GM19328 (cell line): ENCODE measurements at regions not wholly inside any gene's neighbourhood (a gene's known extent, or its start where the extent isn't known, plus 50 kb on each side); places are given as distances from the start of the nearest gene placed in this dataset.

Experiments used
- ATAC-seq: cut with Tn5 transposase; IDR thresholded peaks from one replicate; pipeline ENCODE4 v1.9.1; 2021; ENCODE audit warnings: mild to moderate bottlenecking, moderate library complexity; ENCODE audit not compliant: unreplicated experiment

DNA sequence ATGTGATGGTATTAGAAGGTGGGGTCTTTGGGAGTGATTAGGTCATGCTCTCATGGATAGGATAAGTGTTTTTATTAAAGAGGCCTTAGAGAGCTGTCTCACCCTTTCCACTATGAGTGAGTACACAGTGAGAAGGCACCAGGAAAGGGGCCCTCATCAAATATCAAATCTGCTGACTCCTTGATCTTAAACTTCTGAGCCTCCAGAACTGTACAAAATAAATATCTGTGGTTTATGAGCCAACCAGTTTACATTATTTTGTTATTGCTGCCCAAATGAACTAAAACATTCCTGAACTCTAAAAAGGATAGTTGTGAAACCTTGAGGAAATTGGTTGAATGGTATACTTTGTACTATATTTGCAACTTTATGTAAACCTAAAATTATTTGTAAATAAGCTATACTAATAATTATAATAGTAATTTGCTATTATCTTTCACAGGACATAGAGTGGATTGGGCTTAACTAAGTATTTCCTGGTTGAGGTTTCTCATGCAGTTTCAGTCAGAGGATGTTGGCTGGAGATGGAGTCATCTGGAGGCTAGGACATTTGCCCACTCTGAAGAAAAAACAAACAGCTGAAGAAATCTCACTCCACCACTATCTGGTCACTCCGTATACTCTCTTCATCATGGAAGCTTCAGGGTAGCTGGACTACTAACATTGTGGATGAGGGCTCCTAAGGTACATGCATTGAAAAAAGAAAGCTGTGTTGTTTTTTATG is 1068.6 kb upstream of the CADM2 start:
- ATAC-seq, result no peak

DNA sequence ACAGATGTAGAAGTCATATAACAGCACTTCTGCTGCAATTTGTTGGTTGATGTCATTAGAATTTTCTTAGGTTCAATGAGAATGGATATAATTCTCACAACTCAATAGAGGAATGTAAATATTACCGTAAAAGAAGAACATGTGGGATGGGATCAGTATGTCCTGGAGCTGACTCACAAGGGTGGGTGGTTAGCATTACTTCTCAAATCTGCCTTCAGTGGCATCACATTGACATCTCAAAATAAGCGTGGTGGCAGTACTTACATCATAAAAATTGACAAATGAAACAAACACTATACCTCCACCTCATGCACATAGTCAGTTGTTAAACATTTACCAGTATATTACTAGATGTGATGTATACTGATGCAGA is 1068.0 kb upstream of the CADM2 start:
- no peak for ATAC-seq

DNA sequence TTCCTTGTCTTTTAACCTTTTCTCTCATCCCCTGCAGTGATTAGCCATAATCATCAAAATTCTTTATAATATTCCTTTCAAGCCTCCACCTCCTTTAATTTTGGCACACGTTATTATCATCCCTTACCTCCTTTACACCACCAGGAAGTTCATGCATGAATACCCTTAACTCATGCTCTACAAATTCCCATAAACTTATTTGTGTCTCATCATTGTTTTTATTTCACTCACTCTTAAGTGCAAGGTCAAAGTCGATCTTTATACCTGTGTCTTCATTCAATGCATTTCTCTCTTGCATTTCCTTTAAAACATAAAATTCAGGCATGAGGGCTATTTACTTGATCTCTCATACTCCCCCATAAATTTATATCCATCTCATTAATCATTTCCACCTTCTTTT is 1064.6 kb upstream of the CADM2 start:
- no peak for ATAC-seq

DNA sequence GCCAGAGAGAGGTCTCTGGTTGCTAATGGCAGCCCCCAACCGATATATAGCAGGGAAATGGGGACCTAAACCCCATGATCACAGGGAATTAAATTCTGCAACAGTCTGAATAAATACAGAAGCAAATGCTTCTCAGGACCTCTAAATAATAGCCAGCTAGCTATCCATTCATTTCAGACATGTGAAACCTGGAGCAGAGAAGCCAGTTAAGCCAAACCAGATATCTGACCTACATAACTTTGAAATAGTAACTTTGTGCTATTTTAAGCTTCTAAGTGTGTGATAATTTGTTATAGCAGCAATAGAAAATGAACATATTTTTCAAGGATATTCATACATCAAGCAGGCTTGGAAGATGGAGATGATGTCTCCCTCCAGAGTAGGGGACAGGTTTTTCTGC is 1062.9 kb upstream of the CADM2 start:
- ATAC-seq, result no peak

DNA sequence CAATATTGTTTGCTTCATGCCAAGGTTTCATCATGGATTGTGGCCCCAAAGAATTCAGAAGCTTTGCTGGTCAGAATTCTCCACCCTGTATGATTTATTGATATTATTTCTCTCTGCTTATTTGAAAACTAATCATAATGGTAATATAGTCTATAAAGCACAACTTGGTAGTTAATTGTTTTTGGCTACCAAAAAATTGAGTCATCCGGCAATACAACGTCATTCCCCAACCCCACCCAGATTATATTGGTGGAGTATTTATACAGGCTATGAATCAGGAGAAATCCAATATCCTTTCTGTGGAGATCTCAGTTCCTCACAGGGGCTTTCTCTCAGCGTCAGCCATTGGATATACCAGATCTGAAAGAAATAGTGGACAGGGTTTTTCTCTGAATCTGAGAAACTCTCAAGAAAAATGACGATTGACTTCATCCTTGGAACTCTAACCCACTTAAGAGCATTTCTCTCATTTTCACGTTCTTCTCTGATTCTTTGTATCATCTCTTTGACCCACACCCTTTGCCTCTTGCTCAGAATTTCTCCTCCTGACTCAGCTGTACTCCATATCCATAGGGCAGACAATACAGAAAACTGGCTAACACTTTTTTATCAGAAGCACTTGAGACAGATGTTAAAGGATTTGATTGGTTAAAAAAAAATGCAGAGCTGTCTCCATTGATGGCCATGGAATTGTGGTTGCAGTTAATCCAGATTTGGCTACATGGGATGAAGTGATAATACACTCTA is 1055.8 kb upstream of the CADM2 start:
- ATAC-seq, result no peak

DNA sequence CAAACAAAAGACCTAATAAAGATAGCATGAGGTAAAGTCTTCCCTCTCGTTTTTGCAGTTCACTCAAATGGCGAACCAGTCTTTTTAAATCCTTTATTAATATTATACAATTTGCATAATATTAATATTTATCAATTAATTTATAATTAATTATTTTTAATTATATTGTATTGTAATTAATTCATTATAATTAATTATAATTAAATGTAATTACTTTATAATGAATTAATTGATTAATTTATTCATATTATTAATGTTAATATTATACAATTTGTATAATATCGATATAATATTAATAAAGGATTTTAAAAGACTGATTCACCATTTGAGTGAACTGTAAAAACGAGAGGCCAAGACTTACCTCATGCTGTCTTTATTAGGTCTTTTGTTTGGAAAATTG is 1045.4 kb upstream of the CADM2 start:
- ATAC-seq, result no peak

DNA sequence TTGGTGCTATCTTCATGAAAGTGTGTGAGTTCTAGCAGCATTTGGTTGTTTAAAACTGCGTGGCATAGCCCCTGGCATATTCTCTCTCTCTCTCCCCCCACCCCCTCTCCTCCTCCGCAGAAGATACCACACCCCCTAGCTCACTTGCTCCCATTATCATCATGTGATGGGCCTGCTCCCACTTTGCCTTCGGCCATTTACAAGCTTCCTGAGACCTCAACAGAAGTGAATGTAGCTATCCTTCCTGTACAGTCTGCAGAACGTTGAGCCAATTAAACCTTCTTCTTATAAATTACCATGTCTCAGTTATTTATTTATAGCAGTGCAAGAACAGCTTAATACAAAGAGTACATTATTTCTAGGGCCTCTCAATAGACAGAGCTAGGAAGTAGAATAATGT is 1032.5 kb upstream of the CADM2 start:
- ATAC-seq, result no peak

DNA sequence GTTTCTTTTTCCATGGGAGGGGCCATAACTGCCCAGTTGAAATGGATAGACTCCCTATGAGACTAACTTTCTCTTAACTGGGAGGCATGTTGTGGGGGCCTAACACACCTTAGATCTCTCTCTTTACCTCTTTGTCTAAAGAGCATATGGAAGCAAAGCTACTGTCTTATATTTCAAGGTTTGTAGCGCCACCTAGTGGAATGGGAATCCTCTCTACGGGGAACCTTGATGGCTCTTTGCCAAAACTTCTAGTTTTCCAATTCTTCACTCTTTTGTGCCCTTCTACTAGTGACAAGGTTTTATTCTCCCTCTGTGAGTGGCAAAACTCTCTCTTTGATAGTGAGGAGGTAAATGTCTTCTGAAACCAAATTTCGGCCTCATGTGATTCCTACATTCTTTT is 1030.4 kb upstream of the CADM2 start:
- ATAC-seq, result no peak

DNA sequence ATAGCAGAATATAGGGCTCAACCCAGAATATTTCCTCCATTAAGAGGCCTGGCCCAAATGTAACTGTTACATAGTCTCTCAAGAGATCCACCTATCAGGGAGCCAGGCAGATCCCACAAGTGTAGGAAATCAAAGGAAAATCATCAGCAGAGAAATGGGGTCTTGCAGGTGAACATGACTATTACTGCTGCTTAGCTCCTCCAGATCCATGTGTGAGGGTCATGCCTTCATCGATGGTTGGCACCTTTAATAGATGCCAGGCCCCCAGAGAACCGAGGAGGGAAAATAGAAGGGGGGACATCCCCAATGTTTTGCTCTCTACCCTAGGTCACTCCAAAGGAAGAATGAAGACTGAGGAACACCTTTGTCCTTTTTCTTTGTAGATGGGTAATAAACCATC is 1029.9 kb upstream of the CADM2 start:
- ATAC-seq, result no peak

DNA sequence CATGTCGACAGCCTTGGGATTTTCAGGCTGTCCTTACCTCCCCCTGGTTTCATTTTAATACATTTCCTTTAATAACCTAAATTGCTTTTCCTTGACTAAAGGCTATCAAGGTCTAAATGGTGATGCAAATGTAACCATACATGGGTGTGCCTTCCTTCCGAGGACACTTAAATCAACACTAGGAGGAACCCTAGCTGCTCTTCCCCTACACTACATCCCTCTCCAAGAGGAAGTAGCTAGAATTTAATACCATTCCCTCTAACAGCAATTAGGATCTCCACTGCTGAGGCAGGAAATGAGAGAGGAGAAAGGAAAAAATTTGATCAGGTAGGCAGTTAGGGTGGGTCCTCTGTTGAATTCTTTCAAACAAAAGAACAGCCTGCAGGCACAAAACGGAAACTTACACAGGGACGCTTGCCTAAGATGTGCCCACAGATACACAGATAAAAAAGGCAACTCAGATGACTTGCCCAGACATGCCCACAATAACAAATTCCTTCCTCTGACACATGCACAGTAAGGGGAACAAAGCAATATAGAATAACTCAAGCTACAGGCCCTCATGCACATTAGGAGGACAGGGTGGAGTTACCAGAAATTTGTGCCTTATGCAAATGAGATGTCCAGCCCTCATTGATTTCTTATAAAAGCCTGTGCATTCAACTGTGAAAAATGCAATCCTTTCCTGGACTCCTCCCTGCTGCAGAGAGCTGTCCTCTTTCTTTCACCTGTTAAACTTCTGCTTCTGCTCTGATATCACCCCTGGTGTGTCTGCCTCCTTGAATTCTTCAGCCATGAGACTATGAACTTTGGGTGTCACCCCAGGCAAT is 1024.4 kb upstream of the CADM2 start:
- no peak for ATAC-seq

DNA sequence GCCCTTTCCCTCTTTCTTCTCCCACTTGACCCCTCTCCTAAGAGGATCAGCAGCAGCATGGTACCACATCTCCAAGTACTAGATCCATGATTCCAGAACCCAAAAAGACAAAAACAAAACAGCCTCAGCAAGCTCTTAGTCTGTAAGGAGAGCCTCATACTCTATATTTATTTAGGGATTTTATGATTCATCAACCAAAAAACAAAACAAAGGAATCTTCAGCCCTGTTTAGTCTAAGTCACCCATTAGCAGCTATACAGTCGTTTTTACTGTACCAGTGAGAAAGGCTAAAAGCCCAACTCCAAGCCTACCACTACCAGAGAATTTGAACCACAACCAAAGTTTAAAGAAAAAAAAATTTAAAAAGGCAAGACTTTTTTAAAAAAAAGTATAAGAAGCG is 1020.3 kb upstream of the CADM2 start:
- no peak for ATAC-seq

DNA sequence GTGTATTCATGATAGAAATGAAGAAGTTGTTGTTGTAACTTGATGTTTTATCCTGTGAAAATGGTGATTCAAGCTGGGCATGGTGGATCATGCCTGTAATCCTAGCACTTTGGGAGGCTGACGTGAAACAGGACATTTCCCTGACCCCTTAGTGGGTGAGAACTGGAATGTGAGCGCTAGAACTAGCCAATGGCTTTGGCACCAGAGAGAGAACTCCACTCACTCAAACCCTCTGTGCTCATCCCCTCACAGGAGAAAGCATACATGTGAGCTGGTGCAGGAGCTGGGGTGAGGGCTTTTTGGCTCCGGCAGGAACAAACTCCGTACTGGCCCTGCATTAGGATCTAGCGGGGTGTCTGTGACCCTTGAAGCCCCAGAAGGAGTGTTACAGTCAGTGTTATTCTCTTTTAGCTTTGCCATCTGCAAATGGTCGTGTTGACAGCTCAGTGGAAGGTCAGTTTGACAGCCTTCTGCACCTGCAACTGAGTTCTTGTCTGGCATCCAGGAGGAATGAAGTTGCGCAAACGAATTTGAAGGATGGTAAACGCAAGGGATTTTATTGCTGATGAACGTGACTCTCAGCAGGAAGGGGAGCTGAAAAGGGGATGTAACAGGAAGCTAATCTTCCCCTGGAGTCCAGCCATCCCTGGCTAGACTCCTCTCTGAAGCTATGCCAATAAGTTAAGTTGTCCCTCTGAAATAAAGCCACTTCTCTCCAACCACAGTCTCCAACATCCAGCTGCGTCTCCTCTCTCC is 1016.6 kb upstream of the CADM2 start:
- no peak for ATAC-seq

DNA sequence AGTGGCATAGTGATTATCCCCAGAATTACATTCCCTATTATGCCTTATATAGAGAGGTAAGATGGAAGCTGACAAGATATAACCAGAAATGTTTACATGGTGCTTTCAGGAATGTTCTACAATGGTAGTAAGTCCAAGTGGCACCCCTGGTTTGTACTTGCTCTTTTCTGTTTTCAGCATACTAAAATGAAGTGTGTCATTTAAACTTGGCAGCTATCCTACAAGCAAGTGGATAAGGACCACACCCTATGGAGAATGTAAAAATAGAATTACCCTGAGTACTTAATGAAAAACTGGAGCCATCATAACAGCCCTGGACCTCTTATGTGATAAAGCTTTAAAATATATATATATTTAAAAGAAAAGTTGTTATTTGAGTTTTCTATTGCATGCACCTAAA is 1012.7 kb upstream of the CADM2 start:
- no peak for ATAC-seq

DNA sequence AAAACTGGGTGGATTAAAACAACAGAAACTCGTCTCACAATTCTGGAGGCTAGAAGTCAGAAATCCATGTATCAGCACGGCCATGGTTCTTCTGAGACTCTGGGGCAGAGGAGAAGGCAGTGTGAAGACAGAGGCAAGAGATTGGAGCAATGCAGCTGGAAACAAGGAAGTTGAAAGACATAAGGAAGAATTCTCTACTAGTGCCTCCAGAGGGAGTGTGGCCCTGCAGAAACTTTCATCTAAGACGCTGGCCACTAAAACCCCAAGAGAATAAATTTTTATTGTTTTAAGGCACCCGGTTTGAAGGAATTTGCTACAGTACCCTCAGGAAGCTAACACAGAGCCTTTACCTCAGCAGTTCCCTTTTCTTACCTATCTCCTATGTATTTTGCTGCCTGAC is 1012.2 kb upstream of the CADM2 start:
- ATAC-seq, result no peak

DNA sequence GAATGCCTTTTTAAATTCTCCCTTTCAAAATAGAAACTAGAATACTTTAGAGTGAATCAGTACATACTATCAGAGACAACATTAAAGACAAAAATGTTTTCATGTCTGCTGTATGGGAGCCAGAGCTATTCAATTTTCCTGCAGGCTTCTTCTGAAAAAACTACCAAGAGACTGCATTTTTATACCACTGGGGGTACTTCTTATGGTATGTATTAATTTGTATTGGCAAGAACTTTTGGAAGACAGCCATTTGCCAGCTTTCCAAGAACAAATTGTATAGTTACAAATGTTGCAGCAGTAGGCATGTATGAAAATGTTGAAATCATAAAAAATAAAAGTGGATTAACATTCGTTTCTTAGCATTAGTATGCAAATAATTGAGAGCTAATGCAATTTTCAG is 1010.0 kb upstream of the CADM2 start:
- no peak for ATAC-seq

DNA sequence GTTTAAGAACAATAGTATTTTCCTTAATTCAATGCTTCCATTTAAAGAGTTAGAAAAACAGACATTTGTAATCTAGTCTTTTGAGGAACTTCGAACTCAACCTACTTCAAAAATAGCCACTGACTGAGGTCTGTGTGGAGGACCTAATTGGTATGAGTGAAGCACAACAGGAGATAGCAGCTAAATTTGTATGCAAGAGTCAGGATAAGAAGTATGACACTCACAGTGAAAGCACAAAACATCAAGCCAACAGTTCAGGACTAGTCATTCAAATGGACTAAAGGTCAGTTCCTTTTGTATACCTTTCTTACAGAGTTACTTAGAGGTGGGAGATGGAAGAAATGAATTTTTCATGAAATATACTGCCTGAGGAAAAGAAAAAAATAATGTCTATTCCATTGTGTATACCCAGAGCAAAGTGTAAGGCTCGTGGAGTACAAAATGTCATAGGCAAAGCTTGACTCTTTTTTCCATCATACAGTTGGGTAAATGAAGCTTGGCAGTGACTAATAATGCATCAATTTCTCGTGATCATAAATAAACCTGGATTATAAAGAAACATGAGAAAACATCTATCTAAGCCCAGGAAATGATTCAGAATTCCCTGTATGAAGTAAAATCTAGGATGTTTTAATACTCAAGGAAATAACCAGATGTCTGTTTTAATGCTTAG is 1005.2 kb upstream of the CADM2 start:
- no peak for ATAC-seq

DNA sequence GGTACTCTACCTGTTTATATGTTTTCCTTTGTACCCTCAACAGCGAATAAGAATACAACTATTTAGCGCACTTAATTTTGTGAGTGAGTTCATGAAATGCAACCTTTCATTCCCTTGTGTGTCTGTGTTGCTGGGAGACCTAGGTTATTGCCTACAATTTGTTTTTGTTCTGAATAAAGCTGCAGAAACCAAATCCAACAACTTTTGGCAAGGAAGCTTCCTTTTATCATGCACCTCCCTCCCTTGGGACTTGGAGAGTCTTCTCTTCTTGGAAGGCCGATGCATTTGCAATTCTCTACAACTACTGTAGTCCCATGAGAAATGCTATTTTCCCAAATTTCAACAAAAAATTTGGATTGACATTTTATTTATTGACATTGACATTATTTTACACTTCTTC is 1002.4 kb upstream of the CADM2 start:
- ATAC-seq, result no peak

DNA sequence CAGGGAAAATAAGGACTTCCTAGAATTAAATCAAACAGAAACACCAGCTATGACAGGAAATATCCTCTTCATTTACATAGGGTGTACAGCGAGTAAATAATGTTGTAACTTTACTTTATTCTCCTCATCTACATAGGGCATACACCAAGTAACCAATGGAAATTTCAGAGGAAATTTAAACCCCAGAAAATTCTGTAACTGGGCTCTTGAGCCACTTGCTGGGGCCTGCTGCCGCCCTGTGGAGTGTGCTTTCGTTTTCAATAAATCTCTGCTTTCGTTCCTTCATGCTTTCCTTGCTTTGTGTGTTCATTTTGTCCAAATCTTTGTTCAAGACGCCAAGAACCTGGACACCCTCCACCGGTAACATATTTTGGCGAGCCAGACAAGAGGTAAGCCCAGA is 990.4 kb upstream of the CADM2 start:
- ATAC-seq, result no peak

DNA sequence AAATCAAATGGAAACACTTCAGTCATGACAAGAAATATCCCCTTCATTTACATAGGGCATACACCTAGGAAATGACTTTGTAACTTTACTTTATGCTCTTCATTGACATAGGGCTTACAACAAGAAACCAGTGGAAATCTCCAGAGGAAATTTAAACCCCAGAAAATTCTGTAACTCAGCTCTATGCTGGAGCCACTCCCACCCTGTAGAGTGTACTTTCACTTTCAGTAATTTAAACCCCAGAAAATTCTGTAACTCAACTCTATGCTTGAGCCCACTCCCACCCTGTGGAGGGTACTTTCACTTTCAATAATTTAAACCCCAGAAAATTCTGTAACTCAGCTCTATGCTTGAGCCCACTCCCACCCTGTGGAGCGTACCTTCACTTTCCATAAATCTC is 987.1 kb upstream of the CADM2 start:
- ATAC-seq, result no peak

DNA sequence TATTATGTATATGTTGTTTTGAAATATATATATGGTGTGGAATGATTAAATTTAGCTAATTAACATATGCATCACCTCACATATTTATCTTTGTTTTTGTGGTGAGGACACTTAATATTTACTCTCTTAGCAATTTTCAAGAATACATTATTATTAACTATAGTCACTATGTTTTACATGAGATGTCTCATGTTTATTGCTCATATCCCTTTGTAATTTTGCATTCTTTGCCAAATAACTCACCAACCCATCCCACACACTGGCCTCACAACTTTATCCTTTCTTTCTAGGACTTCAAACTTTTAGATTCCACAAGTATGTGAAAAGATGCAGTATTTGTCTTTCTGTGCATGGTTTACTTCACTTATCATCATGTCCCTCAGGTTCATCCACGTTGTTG is 950.2 kb upstream of the CADM2 start:
- ATAC-seq, result no peak

DNA sequence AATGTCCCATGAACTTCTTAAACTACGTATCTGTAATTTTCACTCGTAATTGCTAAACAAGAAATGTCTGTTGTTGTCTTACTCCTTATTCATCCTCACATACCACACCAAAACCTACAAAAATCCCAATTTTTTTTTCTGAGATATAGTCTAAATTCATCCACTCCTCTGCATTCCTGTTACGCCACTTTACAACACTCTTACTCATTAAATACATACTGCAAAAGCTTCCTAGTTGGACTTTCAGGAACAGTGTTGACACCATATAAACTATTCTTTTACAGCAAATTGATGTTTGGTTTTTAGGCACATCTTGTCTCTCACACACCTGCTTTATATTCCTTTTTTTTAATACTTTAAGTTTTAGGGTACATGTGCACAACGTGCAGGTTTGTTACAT is 934.9 kb upstream of the CADM2 start:
- ATAC-seq, result no peak
